PC-3 (cell line): ENCODE measurements at regions not wholly inside any gene's neighbourhood (a gene's known extent, or its start where the extent isn't known, plus 50 kb on each side); places are given as distances from the start of the nearest gene placed in this dataset.

ENCODE experiments used
- ATAC-seq: fragments of 200-7000 bp; cut with Tn5 transposase; 2 replicates; pipeline ENCODE4 v1.9.1; 2020; ENCODE audit warnings: mild to moderate bottlenecking, moderate library complexity
- BruUV-seq: library from RNA; stranded (reverse); fragments of 400-500 nt; replicated peaks from 2 replicates; lab custom pipeline; 2021; lab: Mats Ljungman, UMichigan
- CTCF ChIA-PET: fragments of 300-600 bp; sonication (Branson Sonifier 250); formaldehyde crosslinking; loops from one replicate; lab custom pipeline; 2022; ENCODE audit warnings: antibody characterized with exemption; lab: Charles Lee
- POLR2A ChIA-PET: fragments of 300-600 bp; sonication (Branson Sonifier 250); formaldehyde crosslinking; loops from one replicate; lab custom pipeline; 2022; ENCODE audit warnings: antibody characterized with exemption; ENCODE audit not compliant: unreplicated experiment; lab: Charles Lee
- DNase-seq: peaks from one replicate; pipeline ENCODE4 v3.0.0-alpha.2; 2015
- H2AFZ ChIP-seq: fragments of 300-600 bp; sonication (generic); 2 replicates; pipeline ENCODE4 v1.6.0; 2016; ENCODE audit warnings: antibody characterized with exemption, low read length
- H3F3A ChIP-seq: fragments of 300-600 bp; sonication (generic); one replicate; pipeline ENCODE4 v1.6.0; 2017; ENCODE audit warnings: antibody characterized with exemption, low read length, control low read depth, mild to moderate bottlenecking; ENCODE audit not compliant: unreplicated experiment
- H3K27ac ChIP-seq: fragments of 300-600 bp; sonication (generic); 2 replicates; pipeline ENCODE4 v1.5.1; 2016; ENCODE audit warnings: mild to moderate bottlenecking, low read length
- H3K27me3 ChIP-seq: fragments of 300-600 bp; sonication (generic); 2 replicates; pipeline ENCODE4 v1.6.1; 2016; ENCODE audit warnings: low read length, mixed read lengths
- H3K36me3 ChIP-seq: fragments of 300-600 bp; sonication (generic); 2 replicates; pipeline ENCODE4 v1.6.1; 2016; ENCODE audit warnings: low read depth, mixed run types, low read length, mixed read lengths
- H3K4me1 ChIP-seq: fragments of 300-600 bp; sonication (generic); 2 replicates; pipeline ENCODE4 v1.5.1; 2016; ENCODE audit warnings: low read length; ENCODE audit not compliant: insufficient read depth
- H3K4me2 ChIP-seq: fragments of 300-600 bp; sonication (generic); 2 replicates; pipeline ENCODE4 v1.6.0; 2016; ENCODE audit warnings: low read length
- H3K4me3 ChIP-seq: fragments of 300-600 bp; sonication (generic); 2 replicates; pipeline ENCODE4 v1.5.1; 2016; ENCODE audit warnings: mild to moderate bottlenecking, low read length, mixed read lengths
- H3K79me2 ChIP-seq: fragments of 300-600 bp; sonication (generic); 2 replicates; pipeline ENCODE4 v1.6.1; 2017; ENCODE audit warnings: low read length, mixed read lengths
- H3K9ac ChIP-seq: fragments of 300-600 bp; sonication (generic); 2 replicates; pipeline ENCODE4 v1.6.0; 2016; ENCODE audit warnings: mild to moderate bottlenecking, low read length
- H3K9me2 ChIP-seq: fragments of 300-600 bp; sonication (generic); replicated peaks from 2 replicates; pipeline ENCODE4 v1.6.1; 2016; ENCODE audit warnings: mixed run types, low read length, mixed read lengths
- H3K9me3 ChIP-seq: fragments of 300-600 bp; sonication (generic); 2 replicates; pipeline ENCODE4 v1.6.1; 2016; ENCODE audit warnings: low read length, mixed read lengths
- H4K20me1 ChIP-seq: fragments of 300-600 bp; sonication (generic); 2 replicates; pipeline ENCODE4 v1.6.1; 2016; ENCODE audit warnings: low read length, mixed read lengths
- EZH2 ChIP-seq: fragments of 300-600 bp; sonication (generic); IDR thresholded peaks from one replicate; pipeline ENCODE4 v1.6.1; 2017; ENCODE audit warnings: antibody characterized with exemption, mild to moderate bottlenecking, low read length; ENCODE audit not compliant: unreplicated experiment
- EZH2phosphoT487 ChIP-seq: fragments of 300-600 bp; sonication (generic); IDR thresholded peaks from 2 replicates; pipeline ENCODE4 v1.6.1; 2018; ENCODE audit warnings: mild to moderate bottlenecking, antibody characterized with exemption, low read length, borderline replicate concordance
- intact Hi-C: fragments of 100-400 bp; cut with micrococcal nuclease; formaldehyde crosslinking; loops from 2 replicates; pipeline ENCODE4 v1.9.0; 2023
- TF ChIP-seq, protein P1 (sequence below): fragments of 300-600 bp; sonication (generic); conservative IDR thresholded peaks from 2 replicates; pipeline ENCODE4 v1.5.1; 2017; ENCODE audit warnings: antibody characterized with exemption, low read depth, mild to moderate bottlenecking, low read length

DNA sequence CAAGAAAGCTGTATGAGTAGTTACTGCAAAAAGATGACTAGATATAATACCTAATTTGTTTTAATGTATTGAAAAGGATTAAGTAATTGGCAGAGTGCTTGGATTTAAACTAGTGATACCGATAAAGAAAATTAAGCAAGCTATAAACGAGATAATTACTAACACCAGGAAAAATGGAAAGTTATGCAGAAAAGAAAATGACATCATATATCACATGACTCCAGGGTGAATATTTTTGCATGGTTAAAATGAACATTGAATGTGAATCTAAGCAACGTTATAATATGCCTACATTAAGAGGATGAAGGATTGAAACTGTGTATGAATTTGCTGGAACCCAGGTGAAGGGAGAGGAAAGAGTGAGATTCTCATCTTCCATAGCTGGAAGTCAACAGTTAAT, 644.4 kb downstream of the ADGRL2 start:
- DNase-seq (no peak), ATAC-seq (no peak)
- H3K79me2 ChIP-seq: no peaks in the 10 kb centered on the region
- H3K36me3 ChIP-seq: no peaks in the 10 kb centered on the region
- H3K27me3 ChIP-seq: no peaks in the 10 kb centered on the region
- H2AFZ ChIP-seq: no peak overlapping the region
- no peak overlapping the region for H3K27ac ChIP-seq
- no peak overlapping the region for H3K4me2 ChIP-seq
- H3K9me3 ChIP-seq: no peaks in the 10 kb centered on the region; the same call in 1 of the 2 replicates
- H3K4me1 ChIP-seq: no peaks in the 10 kb centered on the region
- no peaks in the 10 kb centered on the region for H3F3A ChIP-seq
- POLR2A ChIA-PET: no interaction called here
- CTCF ChIA-PET: no interaction called here
- H3K9me2 ChIP-seq: no peaks in the 10 kb centered on the region
- intact Hi-C loops: no loop called here
- TF ChIP-seq EZH2 (no peak), EZH2phosphoT487 (no peak)
- TF ChIP-seq, protein P1, sequence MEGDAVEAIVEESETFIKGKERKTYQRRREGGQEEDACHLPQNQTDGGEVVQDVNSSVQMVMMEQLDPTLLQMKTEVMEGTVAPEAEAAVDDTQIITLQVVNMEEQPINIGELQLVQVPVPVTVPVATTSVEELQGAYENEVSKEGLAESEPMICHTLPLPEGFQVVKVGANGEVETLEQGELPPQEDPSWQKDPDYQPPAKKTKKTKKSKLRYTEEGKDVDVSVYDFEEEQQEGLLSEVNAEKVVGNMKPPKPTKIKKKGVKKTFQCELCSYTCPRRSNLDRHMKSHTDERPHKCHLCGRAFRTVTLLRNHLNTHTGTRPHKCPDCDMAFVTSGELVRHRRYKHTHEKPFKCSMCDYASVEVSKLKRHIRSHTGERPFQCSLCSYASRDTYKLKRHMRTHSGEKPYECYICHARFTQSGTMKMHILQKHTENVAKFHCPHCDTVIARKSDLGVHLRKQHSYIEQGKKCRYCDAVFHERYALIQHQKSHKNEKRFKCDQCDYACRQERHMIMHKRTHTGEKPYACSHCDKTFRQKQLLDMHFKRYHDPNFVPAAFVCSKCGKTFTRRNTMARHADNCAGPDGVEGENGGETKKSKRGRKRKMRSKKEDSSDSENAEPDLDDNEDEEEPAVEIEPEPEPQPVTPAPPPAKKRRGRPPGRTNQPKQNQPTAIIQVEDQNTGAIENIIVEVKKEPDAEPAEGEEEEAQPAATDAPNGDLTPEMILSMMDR: no peak
- no peak overlapping the region for H3K4me3 ChIP-seq
- no peaks in the 10 kb centered on the region for H4K20me1 ChIP-seq
- no peak overlapping the region for H3K9ac ChIP-seq
- BruUV-seq: no TSS peak

DNA sequence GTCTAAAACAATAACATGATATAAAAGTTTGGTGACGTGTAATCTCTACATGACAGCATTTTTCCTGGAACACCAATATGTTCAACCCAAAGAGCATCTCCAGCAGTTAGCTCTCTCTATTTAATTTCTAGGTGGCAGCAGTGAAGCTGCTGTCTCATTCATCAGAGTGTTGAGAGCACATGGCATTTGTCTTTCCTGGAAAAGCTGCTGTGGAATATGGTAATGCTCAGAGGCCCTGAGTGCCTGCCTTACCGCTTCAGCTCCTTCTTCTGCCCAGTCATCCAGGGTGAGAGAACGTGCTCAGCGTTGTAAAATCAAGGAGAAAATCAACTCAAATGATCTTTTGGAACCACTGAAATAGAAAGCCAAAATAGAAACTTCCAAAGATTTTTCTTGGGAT, 640.7 kb downstream of the ADGRL2 start:
- Histone ChIP-seq H4K20me1 (no peaks in the 10 kb centered on the region), H3K4me3 (no peak overlapping the region), H3K4me2 (no peak overlapping the region), H3K9me2 (no peaks in the 10 kb centered on the region), H3K9me3 (no peaks in the 10 kb centered on the region; the same call in 1 of the 2 replicates), H3F3A (no peaks in the 10 kb centered on the region), H3K4me1 (no peaks in the 10 kb centered on the region), H3K27me3 (no peaks in the 10 kb centered on the region), H2AFZ (no peak overlapping the region), H3K79me2 (no peaks in the 10 kb centered on the region), H3K27ac (no peak overlapping the region), H3K9ac (no peak overlapping the region), H3K36me3 (no peaks in the 10 kb centered on the region)
- intact Hi-C loops: no loop called here
- BruUV-seq: no TSS peak
- ChIA-PET CTCF (no interaction called here), POLR2A (no interaction called here)
- DNase-seq (no peak), ATAC-seq (no peak)
- TF ChIP-seq EZH2: no peak
- TF ChIP-seq, protein P1: no peak

DNA sequence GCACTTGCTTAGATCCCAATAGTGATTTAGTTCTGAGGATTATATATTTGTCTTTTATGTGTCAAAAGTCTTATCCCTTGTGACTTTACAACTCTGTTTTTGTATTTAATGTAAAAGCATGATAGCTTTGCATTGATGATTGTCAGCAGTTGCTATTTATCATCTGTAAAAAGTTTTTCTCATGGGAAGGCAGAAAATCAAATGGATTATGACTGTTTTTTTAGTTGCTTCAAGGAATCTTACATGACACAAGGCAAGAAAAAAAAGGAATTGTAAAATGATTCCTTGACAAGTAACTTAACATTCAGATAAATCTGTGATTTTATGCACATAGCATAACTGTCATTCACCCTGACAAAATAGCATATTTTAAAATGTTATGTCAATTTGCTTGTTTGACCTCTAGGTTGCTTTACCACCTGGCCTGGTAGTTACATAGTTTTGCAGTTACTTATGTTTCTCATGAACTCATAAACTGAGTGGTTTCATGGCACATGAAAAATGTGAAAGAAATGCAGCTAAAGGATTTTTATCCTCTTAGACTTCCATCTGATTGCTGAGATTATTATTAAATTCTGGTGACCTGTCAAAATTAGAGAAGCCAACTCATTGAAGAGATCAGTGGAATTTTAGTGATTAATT, 622.6 kb downstream of the ADGRL2 start:
- Histone ChIP-seq H3K27ac (no peak overlapping the region), H3K36me3 (no peaks in the 10 kb centered on the region), H4K20me1 (no peaks in the 10 kb centered on the region), H3K9ac (no peak overlapping the region), H3K27me3 (no peaks in the 10 kb centered on the region), H3K79me2 (no peaks in the 10 kb centered on the region), H3K4me2 (no peak overlapping the region), H3K9me3 (no peaks in the 10 kb centered on the region), H3K4me3 (no peak overlapping the region), H3F3A (no peaks in the 10 kb centered on the region), H3K4me1 (no peaks in the 10 kb centered on the region), H2AFZ (no peak overlapping the region), H3K9me2 (no peaks in the 10 kb centered on the region)
- intact Hi-C loops: no loop called here
- DNase-seq (peak; percentile 6), ATAC-seq (no peak)
- no TSS peak for BruUV-seq
- no peak for TF ChIP-seq EZH2
- no peak for TF ChIP-seq EZH2phosphoT487
- TF ChIP-seq, protein P1: no peak
- ChIA-PET CTCF (no interaction called here), POLR2A (no interaction called here)
